GM20000 (cell line): ENCODE measurements at regions not wholly inside any gene's neighbourhood (a gene's known extent, or its start where the extent isn't known, plus 50 kb on each side); places are given as distances from the start of the nearest gene placed in this dataset.

Source experiments
- DNase-seq: peaks from one replicate; pipeline ENCODE4 v3.0.0; 2012; ENCODE audit warnings: low spot score
- CTCF ChIP-seq: IDR thresholded peaks from 2 replicates; pipeline ENCODE4 v1.5.1; 2012; ENCODE audit warnings: mild to moderate bottlenecking, control low read depth; ENCODE audit errors: extremely low read depth, missing control alignments

GRCh38 chr1:67532452-67533216 lies 102.4 kb upstream of the SERBP1 start:
- peak; percentile 51 for DNase-seq
- TF ChIP-seq CTCF: peak; percentile 44

- TF ChIP-seq CTCF: no peak
- DNase-seq: no peak
These were observed 104.4 kb upstream of the SERBP1 start for GRCh38 chr1:67534627-67535065.

- peak; percentile 44 for DNase-seq
- peak; percentile 21 for TF ChIP-seq CTCF
These were observed 105.3 kb upstream of the SERBP1 start for GRCh38 chr1:67535474-67535873.

GRCh38 chr1:67536957-67537666 lies 106.9 kb upstream of the SERBP1 start:
- TF ChIP-seq CTCF: no peak
- DNase-seq: no peak

- TF ChIP-seq CTCF: no peak
- no peak for DNase-seq
These were observed 107.4 kb upstream of the SERBP1 start for GRCh38 chr1:67537667-67538018.

- no peak for DNase-seq
- no peak for TF ChIP-seq CTCF
These were observed 110.0 kb upstream of the SERBP1 start for GRCh38 chr1:67540025-67540732.

GRCh38 chr1:67540733-67541125 lies 110.5 kb upstream of the SERBP1 start:
- TF ChIP-seq CTCF: no peak
- DNase-seq: no peak
